Suprapubic skin (tissue), 3 donors: ENCODE measurements at regions not wholly inside any gene's neighbourhood (a gene's known extent, or its start where the extent isn't known, plus 50 kb on each side); places are given as distances from the start of the nearest gene placed in this dataset.

ENCODE experiments used
- CTCF ChIP-seq, 2 donors: fragments of 200-600 bp in 1 of 2; fragments of 450-650 bp in 1 of 2; sonication (generic) in 1 of 2; IDR thresholded peaks; one replicate each; pipeline ENCODE4 v1.5.1; 2016 to 2019; ENCODE audit warnings: antibody characterized with exemption in 2 of 2, mild to moderate bottlenecking in 1 of 2, moderate library complexity in 1 of 2
- POLR2A ChIP-seq, 2 donors: fragments of 450-650 bp; IDR thresholded peaks; one replicate each; pipeline ENCODE4 v1.6.1; 2017; ENCODE audit warnings: antibody characterized with exemption in 2 of 2, mild to moderate bottlenecking in 2 of 2, moderate library complexity in 2 of 2

- no peak for TF ChIP-seq POLR2A (IDR thresholded peaks at IDR 0.05)
- no peak for TF ChIP-seq CTCF (IDR thresholded peaks at IDR 0.05)
Observed at GRCh38 chr3:106215047-106215446, 346.2 kb upstream of the CBLB start.
